Urothelium cell line (cell line): ENCODE measurements at regions not wholly inside any gene's neighbourhood (a gene's known extent, or its start where the extent isn't known, plus 50 kb on each side); places are given as distances from the start of the nearest gene placed in this dataset.

ENCODE experiments used
- DNase-seq: peaks from one replicate; pipeline ENCODE4 v3.0.0; 2011; ENCODE audit warnings: low spot score, mixed read lengths
- FAIRE-seq: peaks from 2 replicates; lab custom pipeline; 2011; peaks lifted over from hg19 to GRCh38; lab: Jason Lieb, UNC

DNA sequence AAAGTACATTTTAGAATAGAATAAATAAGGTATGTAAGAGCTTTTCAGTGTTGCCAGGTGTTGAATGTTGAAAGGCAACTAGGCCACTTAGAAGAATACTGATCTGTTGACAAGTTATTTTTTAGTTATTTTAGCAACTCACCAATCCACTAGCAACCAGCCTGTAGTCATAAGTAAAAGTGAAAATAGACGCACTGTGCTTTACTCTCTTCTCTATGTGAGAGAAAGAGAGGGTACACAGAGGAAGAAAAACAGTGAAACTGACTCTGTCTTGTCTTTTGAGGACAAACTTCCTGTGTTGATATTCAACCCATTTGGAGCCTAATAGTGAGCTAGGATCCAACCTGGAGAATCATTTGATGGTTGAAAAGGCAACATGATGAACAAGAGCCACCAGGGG, 327.1 kb upstream of the GOLIM4 start:
- no peak for DNase-seq

DNA sequence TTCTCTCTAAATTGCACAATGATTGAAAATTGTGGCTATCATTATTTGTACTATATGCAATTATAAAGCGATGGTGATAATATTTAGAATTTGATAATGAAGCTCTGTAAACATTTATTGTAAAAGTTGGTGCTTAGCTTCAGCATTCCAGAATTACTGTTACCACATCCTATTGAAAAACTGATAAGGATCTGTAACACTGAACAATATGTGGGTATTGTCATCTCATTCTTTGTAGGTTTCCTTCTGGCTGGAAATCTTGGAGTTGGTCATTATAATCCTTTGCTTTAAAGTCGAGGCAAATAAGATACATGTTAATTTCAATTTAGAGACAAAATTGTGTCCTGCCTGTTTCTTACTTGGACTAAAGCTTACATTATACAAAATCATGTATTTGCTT, 323.4 kb upstream of the GOLIM4 start:
- DNase-seq, result no peak
- no peak for FAIRE-seq

More for the DNA sequence above, 327.1 kb upstream of the GOLIM4 start:
- FAIRE-seq, result no peak

DNA sequence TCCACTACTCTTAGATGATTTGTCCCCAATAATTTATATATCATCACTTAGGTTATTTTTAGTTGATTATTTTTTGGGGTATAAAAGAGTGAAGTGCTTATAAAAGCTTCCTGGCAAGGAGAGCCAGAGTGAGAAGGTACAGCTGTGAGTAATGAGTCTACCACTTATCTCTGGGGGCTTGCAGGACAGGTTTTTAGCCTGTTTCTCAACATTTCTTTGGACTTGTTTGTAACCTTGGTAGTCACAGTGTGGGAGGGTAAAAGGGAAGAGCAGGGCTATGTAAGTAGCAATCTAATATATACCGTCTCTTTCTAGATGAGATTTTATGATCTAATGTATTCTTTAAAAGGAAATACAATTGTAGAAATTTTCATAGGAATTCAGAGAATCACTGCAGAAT, 321.3 kb upstream of the GOLIM4 start:
- FAIRE-seq (no peak), DNase-seq (no peak)

DNA sequence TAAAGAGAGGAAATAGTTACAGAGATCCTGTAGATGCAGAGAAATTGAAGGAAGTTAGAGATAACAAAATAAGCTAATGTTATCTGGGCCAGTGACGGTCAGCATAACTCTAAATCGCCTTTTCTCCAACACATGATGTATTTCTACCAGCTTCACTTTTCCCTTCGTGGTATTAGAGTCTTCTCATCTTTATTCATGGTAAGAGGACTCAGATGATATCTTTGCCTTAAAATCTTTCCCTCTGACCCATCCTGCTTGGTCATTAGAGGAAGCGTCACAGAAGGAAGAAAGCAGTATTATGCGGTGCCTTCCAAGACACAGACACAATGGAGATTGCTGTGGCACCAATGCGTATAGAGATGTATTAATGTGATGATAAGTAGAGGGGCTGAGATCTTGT, 320.7 kb upstream of the GOLIM4 start:
- DNase-seq (no peak), FAIRE-seq (no peak)

DNA sequence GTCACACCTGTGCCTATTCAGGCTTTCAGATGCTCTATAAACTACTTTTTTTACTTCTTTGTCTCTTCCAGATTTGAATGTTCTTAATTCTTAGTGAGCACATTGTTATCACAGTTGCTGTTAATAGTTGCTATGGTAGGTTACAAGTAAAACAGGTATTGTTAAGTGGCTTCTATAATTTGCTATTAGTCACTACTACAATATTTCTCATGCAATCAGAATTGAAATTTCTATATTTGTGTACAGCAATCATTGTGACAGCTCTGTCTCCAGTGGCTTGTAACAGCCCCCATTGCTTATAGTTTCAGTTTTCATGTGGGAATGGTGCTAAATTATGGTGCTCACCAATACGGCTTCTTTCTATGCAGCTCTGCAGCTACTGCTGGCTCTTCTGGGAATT, 318.4 kb upstream of the GOLIM4 start:
- DNase-seq, result no peak
- FAIRE-seq, result no peak

DNA sequence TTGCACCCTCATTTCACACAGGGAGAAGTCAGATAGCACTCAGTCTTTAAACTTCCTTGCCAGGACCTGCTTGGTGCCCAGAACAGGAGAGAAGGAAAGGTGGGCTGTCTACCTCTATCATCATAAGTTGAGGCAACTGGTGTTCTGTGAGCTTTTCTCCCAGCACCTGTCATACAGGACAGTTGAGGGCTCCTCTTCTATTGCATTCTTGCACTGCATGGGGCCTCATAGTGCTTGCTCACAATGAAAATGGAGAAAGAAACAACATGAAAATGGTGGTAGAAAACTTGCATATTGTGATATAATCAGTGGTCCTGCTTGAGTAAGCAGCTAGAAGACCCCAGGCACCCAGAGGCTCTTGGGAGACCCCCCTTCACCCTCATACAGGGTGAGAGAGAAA, 311.7 kb upstream of the GOLIM4 start:
- FAIRE-seq, result no peak
- no peak for DNase-seq

DNA sequence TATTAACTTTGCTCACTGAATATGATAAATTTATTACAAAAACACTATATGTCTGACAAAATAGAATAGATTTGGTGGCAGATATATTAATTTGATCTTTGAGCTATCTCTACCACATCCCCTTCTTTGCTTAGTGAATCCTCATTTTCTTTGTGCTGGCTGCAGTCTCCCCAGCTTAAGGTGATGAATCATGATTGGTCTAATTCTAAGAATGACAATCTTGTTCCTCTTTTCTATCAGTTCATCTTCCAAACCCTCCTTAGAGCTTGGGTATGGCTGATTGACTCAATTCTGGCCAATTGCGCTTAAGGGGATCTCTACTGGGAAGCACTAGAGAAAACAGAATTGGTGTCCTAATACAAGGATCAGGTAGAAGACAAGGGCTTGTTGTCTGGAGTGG, 309.6 kb upstream of the GOLIM4 start:
- DNase-seq, result no peak
- no peak for FAIRE-seq

DNA sequence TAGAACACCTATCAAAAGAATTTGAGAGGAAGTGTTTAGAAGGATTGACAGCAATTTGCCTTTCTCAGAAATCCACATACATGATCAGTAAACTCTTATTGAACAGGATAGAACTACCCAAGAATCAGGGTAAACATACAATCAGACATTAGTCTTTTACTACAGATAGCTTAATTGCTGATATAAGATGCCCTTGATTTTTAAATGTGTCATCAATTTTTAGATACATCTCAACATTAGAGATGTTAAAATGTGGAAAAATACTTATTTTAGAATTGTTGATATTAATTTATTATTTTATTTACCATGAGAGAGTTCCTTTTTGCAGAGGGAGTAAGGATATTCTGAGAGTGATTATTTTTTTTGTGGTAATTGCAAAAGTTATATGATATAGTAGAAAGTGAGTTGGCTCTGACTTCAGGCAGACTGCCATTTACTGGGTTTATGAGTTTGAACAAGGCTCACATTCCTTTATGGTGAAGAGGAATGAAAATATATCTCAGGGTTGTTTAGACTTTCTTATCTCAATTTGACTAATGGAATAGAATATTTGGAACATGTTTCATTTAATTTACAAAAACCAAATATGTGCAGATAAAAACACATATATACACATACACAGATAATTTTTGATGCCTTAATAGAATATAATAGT, 302.8 kb upstream of the GOLIM4 start:
- FAIRE-seq (no peak), DNase-seq (no peak)

DNA sequence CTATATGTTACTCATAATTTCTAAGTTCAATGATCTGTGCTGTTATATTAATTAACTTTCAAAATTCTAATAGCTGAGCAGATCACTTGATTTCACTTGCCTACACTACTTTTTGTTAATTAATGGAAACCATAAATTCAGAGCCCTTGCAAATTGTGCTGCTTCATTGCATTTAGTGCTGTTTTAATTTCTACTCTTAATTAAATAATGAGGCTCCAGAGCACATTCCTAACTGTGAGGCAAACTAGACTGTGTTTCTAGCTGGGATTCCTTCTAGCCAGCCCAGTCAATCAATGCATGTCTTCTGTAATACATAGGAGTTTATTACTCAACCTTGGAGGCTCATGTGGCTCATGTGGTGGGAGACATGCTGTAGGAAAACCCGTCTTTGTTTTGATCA, 301.1 kb upstream of the GOLIM4 start:
- DNase-seq (no peak), FAIRE-seq (no peak)

DNA sequence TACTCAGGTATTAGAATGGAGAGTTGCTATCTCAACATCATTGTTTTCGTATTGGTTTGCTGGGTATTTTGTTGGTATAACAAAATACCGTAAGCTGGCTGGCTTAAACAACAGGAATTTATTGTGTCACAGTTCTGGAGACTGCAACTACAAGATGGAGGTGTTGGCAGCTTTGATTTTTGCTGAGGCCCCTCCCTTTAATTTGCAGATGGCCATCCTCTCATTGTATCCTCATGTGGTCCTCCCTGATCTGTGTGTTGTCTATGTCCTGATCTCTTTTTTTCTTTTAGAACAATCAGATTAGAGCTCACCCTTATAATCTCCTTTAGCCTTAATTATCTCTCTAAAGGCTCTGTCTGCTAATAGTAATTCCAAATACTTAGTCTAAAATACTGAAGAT, 299.8 kb upstream of the GOLIM4 start:
- FAIRE-seq (no peak), DNase-seq (no peak)

DNA sequence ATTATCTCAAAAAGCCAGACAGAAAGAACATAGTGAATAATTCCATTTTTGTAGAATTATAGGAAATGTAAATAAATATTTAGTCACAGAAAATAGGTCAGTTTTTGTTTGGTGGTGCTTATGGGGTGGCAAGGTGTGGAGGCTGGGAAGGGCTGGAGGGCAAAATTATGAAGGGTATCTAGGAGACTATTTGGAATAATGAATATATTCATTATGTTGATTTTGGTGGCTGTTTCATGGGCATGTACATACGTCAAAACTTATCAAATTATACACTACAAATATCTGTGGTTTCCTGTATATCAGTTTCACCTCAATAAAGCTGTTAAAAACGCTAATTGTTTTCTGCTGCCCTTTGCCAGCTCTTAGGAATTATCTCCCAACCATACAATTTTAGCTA, 298.7 kb upstream of the GOLIM4 start:
- FAIRE-seq, result no peak
- no peak for DNase-seq

DNA sequence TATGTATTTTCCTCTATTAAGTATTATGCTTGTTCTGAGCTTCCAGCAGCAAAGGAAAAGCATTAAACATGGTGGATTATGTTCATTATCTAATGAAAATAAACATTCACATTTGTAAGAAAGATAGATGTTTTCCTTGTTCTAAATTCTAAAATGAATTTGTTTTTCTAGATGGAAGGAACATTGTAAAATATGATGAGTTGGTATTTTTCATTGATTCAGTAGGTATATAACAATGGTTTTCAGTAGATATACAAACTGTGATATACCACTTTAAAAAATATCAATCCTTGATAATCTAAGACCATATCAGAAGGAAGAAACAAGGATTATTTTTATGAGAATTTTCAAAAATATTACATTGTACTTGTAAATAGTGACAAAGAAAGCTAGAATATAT, 290.6 kb upstream of the GOLIM4 start:
- DNase-seq (no peak), FAIRE-seq (no peak)

DNA sequence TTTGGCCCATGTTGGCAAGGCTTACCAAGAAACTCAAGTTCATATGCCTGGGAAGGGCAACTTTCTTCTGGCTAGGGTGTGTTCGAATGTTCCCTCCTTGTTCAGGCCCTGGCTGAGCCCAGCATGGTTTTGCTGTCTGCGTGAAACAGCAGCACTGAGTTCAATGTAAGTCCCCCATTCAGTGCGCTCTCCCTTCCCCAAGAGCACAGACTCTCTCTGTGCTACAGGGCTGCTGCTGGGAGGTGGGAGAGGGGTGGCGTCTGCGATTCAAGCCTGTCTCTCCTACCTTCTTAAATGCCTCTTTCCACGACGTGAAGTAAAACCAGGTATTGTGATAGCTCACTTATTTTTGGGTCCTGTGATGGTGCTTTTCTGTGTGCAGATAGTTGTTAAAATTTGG, 289.3 kb upstream of the GOLIM4 start:
- FAIRE-seq (no peak), DNase-seq (no peak)

DNA sequence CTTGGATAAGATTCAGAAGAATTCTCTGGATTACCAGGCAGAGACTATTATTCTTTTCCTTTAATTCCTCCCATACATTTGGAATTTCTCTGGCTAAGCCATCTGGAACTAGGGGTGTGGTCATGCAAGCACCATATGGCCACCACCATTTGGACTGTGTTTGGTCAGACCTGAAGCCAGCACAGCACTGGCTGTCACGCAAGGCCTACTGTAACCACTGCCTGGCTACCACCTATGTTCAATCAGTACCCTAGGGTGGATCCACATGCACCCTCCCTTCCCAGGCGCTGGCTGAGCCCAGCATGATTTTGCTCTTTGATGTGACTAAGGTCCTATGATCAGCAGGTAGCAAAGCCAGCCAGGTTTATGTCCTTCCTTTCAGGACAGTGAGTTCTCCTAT, 287.8 kb upstream of the GOLIM4 start:
- no peak for DNase-seq
- no peak for FAIRE-seq

DNA sequence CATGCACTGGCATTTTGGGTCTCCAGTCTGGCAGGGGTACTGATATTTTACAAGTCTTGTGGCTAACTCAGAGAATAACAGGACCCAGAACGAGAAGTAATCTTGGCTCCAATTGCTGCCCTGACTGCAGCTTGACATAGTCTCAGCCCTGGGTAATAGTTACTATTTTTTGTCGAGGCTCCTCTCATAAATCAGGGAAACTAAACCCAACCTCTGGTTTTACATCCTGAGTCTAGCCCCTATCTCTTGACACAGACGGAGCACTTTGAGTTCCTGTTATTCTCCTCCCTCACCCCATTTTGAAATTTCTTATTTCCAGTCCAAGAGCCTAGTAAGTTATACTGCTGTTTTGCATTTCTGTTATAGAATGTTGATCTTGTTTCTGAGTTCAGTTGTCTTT, 276.1 kb upstream of the GOLIM4 start:
- DNase-seq (no peak), FAIRE-seq (no peak)

DNA sequence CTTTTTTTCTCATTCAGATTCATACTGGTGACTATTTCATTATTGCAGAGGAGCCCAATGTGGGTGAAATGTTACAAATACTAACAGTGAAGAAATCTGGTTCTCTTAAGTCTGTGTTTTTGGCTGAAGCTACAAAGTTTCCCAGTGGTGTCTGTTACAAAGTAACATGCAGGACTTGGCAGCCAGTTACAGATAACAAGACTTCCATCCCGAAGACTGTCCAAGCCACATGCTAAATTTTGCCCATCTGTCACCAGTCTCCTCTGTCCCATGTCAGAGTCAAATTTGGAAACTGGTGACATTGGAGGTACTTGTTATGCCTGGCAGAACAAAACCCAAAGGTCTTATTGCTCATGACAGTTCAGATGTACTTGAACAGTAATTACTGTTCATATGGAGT, 269.2 kb upstream of the GOLIM4 start:
- no peak for DNase-seq
- FAIRE-seq, result no peak

DNA sequence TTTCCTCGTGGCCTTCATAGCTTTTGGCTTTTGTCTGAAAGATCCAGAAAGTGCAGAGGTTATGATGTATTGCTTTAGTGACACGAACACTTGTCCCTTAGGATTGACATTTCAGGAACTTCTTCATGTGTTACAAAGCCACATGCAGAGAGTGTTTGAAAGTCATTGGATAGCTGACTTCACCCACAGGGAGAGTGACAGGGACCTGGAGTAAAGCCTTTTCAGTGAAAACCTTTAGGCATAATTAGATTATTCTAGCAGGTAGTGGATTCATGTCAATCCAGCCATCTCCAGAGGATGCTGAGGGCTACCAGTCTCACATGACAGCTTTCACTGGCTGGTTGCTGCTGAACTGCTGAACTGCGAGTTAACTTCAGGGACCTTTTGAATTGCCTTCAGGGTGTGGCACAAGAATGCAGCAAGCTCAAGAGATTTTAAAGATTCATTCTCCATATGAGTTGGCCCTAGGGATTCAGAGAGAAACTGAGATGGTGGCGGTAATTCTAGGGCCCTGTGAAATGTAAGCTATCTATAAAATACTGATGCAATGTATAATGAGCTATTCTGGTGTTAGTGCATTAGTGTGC, 267.0 kb upstream of the GOLIM4 start:
- no peak for DNase-seq
- FAIRE-seq, result no peak

DNA sequence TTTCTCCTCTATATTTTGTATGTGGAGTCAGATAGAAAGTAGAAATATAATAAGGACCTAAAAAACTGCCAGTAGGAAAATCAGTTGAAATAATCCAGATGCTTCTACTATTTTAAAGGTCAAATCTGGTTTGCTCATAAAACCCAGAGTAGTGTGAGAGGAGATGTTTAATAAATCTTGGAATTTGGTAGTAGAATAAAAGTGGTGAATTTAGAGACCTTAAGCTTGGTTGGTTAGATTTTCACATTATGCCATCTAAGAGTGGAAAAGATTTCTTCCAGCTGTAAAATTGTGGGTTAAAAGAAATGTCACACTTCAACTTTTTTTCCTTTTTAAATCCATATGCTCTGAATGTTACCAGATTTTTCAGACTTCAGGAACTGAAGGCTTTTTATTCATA, 266.4 kb upstream of the GOLIM4 start:
- FAIRE-seq, result no peak

DNA sequence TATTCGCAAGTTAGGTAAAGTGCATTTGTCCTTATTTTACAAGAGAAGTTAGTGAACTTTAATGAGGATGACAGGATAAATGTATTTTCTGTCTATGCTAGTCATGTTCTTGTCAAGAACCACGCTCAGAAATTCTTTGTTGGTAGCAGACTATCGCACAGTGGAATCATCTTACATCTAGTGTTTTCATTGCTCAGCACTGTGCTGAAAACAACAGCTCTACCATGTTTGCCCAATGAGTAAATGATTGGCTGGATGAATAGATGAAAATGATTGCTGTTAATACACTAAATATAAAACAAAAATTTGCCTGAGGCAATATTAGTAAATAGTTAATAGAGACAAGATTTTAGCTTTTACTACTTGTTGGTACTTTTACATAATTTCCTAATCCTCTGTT, 265.3 kb upstream of the GOLIM4 start:
- FAIRE-seq (no peak), DNase-seq (no peak)

More for the DNA sequence above, 266.4 kb upstream of the GOLIM4 start:
- no peak for DNase-seq

DNA sequence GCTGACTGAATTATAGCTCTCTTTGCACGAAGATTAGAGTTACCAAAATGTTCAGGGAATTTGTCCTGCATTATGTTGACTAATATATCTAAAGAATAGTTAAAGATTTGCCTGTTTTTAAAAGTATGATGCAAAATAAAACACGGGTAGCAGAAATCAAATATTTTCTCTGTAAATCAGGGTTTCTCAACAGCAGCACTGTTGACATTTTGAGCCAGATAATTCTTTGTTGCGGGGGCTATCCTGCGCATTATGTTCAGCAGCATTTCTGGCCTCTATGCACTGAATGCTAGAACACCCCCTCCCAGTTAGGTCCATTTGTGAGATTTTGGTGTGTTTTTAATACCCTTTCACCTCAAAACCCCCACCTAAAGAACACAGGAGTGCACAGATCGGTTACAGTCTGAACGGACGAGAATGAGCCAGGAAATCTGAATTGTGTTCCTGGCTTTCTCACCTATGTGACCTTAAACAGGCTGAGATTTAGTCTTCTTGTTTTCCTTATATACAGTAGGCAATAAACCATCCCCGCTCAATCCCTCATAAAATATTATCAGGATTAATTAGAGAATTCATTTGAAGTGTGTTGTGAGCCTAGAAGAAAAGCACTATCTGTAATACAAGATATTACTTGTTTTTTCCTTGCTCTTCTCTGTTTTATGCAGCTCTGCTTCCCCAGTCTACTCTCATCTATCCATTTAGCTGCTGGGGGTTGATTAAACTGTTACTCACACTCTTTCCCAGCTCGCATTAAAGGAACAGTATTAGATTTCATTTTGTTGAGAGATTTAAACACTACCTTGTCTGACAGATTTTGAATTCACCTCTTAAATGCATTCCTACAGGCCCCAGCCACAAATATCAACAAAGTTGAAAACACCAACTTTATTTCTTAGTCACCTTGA, 247.5 kb upstream of the GOLIM4 start:
- FAIRE-seq, result no peak
- DNase-seq, result no peak

DNA sequence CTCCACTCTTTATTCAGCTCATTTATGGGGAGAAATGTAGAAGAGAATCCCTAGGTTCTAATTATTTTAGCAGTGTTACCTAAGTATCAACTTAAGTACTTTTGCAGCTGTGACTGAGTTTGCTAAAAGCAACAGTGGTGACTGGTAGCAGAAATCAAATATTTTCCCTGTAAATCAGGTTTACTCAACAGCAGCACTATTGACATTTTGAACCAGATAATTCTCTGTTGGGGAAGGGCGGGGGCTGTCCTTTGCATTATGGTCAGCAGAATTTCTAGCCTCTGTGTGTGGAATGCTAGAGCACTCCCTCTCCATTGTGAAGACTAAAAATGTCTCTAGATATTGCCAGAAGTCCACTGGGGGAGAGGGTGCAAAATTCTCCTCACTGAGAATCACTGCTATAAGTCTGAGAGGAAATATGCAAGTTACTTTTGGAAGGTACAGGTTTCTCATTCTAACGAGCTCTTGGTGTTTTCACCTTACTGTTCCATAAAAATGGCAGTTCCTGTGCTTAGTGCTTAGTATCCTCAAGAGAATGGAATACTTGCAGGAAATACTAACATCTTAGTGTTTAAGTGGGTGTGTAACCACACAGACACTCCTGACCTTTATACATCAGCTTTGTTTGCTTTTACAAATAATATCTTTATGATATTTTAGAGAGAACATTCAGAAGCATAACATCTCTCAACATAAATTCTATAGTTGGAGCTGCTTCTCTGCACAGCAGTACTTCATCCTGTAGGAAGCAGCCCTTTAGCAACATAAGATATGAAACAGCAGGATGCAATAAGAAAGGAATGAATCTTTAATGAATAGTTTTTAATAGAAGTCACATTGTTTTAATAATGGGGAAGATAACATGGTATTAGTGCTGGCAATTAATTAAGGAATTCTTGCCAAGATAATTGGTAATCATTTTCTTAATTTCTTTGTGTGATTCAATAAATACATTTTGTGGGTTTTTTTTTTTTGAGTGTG, 246.5 kb upstream of the GOLIM4 start:
- no peak for FAIRE-seq
- DNase-seq, result no peak
